A549 (cell line): ENCODE measurements at regions not wholly inside any gene's neighbourhood (a gene's known extent, or its start where the extent isn't known, plus 50 kb on each side); places are given as distances from the start of the nearest gene placed in this dataset.

ENCODE experiments used
- ATAC-seq, 2 experiments: fragments of 200-7000 bp in 1 of 2; fragments of >200 bp in 1 of 2; cut with Nextera tagmentation in 1 of 2; cut with Tn5 transposase in 1 of 2; 3 replicates each; pipeline versions ENCODE4 v1.8.0 to v1.9.1; 2018 to 2020; ENCODE audit warnings: mild to moderate bottlenecking in 1 of 2, moderate library complexity in 1 of 2
- CTCF ChIA-PET: fragments of 300-600 bp; sonication (Branson Sonifier 250); formaldehyde crosslinking; extraction: SDS; loops from one replicate; lab custom pipeline; 2021; ENCODE audit warnings: antibody characterized with exemption, inconsistent platforms; lab: Yijun Ruan, JAX
- POLR2A ChIA-PET: fragments of 350-600 bp; formaldehyde crosslinking; extraction: SDS; loops from one replicate; lab custom pipeline; 2021; ENCODE audit warnings: antibody characterized with exemption, inconsistent platforms; lab: Yijun Ruan, JAX
- DNase-seq, 2 experiments: peaks; one replicate each; pipeline versions ENCODE4 v3.0.0 to v3.0.0-alpha.2; 2011 to 2016; ENCODE audit warnings: low read depth in 1 of 2, low spot score in 1 of 2
- FAIRE-seq: peaks from 2 replicates; lab custom pipeline; 2011; peaks lifted over from hg19 to GRCh38; lab: Jason Lieb, UNC
- H3K27ac ChIP-seq, 2 experiments: fragments of >200 bp; sonication (Bioruptor Twin); formaldehyde crosslinking; 3 replicates each; pipeline ENCODE4 v1.5.1; 2016 to 2017
- H3K4me1 ChIP-seq: fragments of >200 bp; sonication (Bioruptor Twin); formaldehyde crosslinking; 3 replicates; pipeline ENCODE4 v1.6.1; 2016
- H3K4me2 ChIP-seq: fragments of >200 bp; sonication (Bioruptor Twin); formaldehyde crosslinking; 3 replicates; pipeline ENCODE4 v1.6.1; 2016
- H3K4me3 ChIP-seq: fragments of >200 bp; sonication (Bioruptor Twin); formaldehyde crosslinking; 3 replicates; pipeline ENCODE4 v1.5.1; 2016
- H3K9me3 ChIP-seq: fragments of >200 bp; sonication (Bioruptor Twin); formaldehyde crosslinking; 3 replicates; pipeline ENCODE4 v1.6.1; 2016
- CBX2 ChIP-seq: fragments of 200-600 bp; sonication (generic); IDR thresholded peaks from 2 replicates; pipeline ENCODE4 v1.6.1; 2016; ENCODE audit warnings: low read depth, mild to moderate bottlenecking, borderline replicate concordance
- CHD2 ChIP-seq: fragments of 150-350 bp; IDR thresholded peaks from 2 replicates; pipeline ENCODE4 v1.6.1; 2014; ENCODE audit warnings: low read length; ENCODE audit not compliant: partially characterized antibody
- CTCF ChIP-seq: fragments of >200 bp; sonication (Bioruptor Twin); formaldehyde crosslinking; IDR thresholded peaks from 3 replicates; pipeline ENCODE4 v1.5.1; 2016
- E2F6 ChIP-seq: IDR thresholded peaks from 2 replicates; pipeline ENCODE4 v1.6.1; 2012; ENCODE audit warnings: low read depth, borderline replicate concordance
- EHF ChIP-seq: fragments of 250-450 bp; sonication (Bioruptor Pico); IDR thresholded peaks from 2 replicates; pipeline ENCODE4 v1.5.0; 2020; ENCODE audit warnings: mild to moderate bottlenecking
- ELK1 ChIP-seq: fragments of 150-350 bp; IDR thresholded peaks from 2 replicates; pipeline ENCODE4 v1.6.1; 2014; ENCODE audit warnings: low read depth, mild to moderate bottlenecking, low read length
- FOSB ChIP-seq: fragments of 250-450 bp; sonication (Bioruptor Pico); IDR thresholded peaks from 2 replicates; pipeline ENCODE4 v1.5.0; 2020; ENCODE audit warnings: mild to moderate bottlenecking, moderate library complexity
- HOXA7 ChIP-seq: fragments of 250-450 bp; sonication (Bioruptor Pico); IDR thresholded peaks from 2 replicates; pipeline ENCODE4 v1.5.0; 2020; ENCODE audit warnings: mild to moderate bottlenecking, moderate library complexity
- JUN ChIP-seq, 2 experiments: fragments of >200 bp; sonication (Bioruptor Twin); formaldehyde crosslinking; IDR thresholded peaks; 2 replicates in 1 of 2; 3 replicates in 1 of 2; pipeline ENCODE4 v1.6.1; 2016 to 2017
- JUNB ChIP-seq: fragments of >200 bp; sonication (Bioruptor Twin); formaldehyde crosslinking; IDR thresholded peaks from 2 replicates; pipeline ENCODE4 v1.6.1; 2016
- KDM1A ChIP-seq: fragments of 200-600 bp; sonication (generic); IDR thresholded peaks from 2 replicates; pipeline ENCODE4 v1.6.1; 2016; ENCODE audit warnings: low read depth, mild to moderate bottlenecking
- MAFK ChIP-seq: fragments of 450-650 bp; IDR thresholded peaks from 2 replicates; pipeline ENCODE4 v1.6.1; 2014; ENCODE audit not compliant: partially characterized antibody
- MYC ChIP-seq: IDR thresholded peaks from 2 replicates; pipeline ENCODE4 v1.6.1; 2012; ENCODE audit warnings: mild to moderate bottlenecking, inconsistent platforms, low read length, improper control_type of control experiment, borderline replicate concordance
- NFE2L2 ChIP-seq: fragments of 150-350 bp; conservative IDR thresholded peaks from 2 replicates; pipeline ENCODE4 v1.6.1; 2014; ENCODE audit warnings: low read length
- NPAS2 ChIP-seq: fragments of 250-450 bp; sonication (Bioruptor Pico); IDR thresholded peaks from 2 replicates; pipeline ENCODE4 v1.8.0; 2022; ENCODE audit warnings: mild to moderate bottlenecking, moderate library complexity, borderline replicate concordance
- PHF8 ChIP-seq: fragments of 200-600 bp; sonication (generic); IDR thresholded peaks from 2 replicates; pipeline ENCODE4 v1.6.1; 2016; ENCODE audit warnings: low read depth, mild to moderate bottlenecking, antibody characterized with exemption, moderate library complexity, borderline replicate concordance
- POLR2AphosphoS2 ChIP-seq: conservative IDR thresholded peaks from 2 replicates; pipeline ENCODE4 v1.6.1; 2012; ENCODE audit warnings: low read length, improper control_type of control experiment, inconsistent platforms
- RAD21 ChIP-seq, 2 experiments: fragments of >200 bp in 1 of 2; sonication (Bioruptor Twin) in 1 of 2; formaldehyde crosslinking in 1 of 2; IDR thresholded peaks in 1 of 2; conservative IDR thresholded peaks in 1 of 2; 2 replicates in 1 of 2; 3 replicates in 1 of 2; pipeline ENCODE4 v1.6.1; 2012 to 2018; ENCODE audit warnings: inconsistent platforms in 1 of 2
- RARB ChIP-seq: fragments of 250-450 bp; sonication (Bioruptor Pico); IDR thresholded peaks from 2 replicates; pipeline ENCODE4 v1.8.0; 2021; ENCODE audit warnings: mild to moderate bottlenecking, moderate library complexity
- REST ChIP-seq: fragments of 200-600 bp; sonication (generic); IDR thresholded peaks from 2 replicates; pipeline ENCODE4 v1.6.1; 2016; ENCODE audit warnings: antibody characterized with exemption, mild to moderate bottlenecking, moderate library complexity
- RFX5 ChIP-seq: fragments of 450-650 bp; IDR thresholded peaks from 2 replicates; pipeline ENCODE4 v1.7.1; 2014; ENCODE audit warnings: antibody characterized with exemption, mild to moderate bottlenecking, moderate library complexity
- SMC3 ChIP-seq: fragments of >200 bp; sonication (Bioruptor Twin); formaldehyde crosslinking; IDR thresholded peaks from 3 replicates; pipeline ENCODE4 v1.6.1; 2018; ENCODE audit warnings: inconsistent platforms
- TFCP2L1 ChIP-seq: fragments of 250-450 bp; sonication (Bioruptor Pico); IDR thresholded peaks from 2 replicates; pipeline ENCODE4 v1.5.0; 2021; ENCODE audit warnings: mild to moderate bottlenecking
- USF2 ChIP-seq: fragments of 450-650 bp; IDR thresholded peaks from 2 replicates; pipeline ENCODE4 v1.6.1; 2014; ENCODE audit warnings: antibody characterized with exemption
- ZC3H11A ChIP-seq: fragments of 450-650 bp; IDR thresholded peaks from 2 replicates; pipeline ENCODE4 v1.6.1; 2014; ENCODE audit warnings: antibody characterized with exemption, mild to moderate bottlenecking
- ZFP36 ChIP-seq: fragments of 450-650 bp; IDR thresholded peaks from 2 replicates; pipeline ENCODE4 v1.6.1; 2014; ENCODE audit warnings: borderline replicate concordance; ENCODE audit not compliant: partially characterized antibody
- ZSCAN20 ChIP-seq: fragments of 250-450 bp; sonication (Bioruptor Pico); IDR thresholded peaks from 2 replicates; pipeline ENCODE4 v1.8.0; 2022; ENCODE audit warnings: mild to moderate bottlenecking, moderate library complexity
- WGBS: methylation state at CpG from one replicate; pipeline ENCODE4 v1.1.6; 2017; ENCODE audit errors: missing lambda C conversion rate; 5-methylcytosine and 5-hydroxymethylcytosine counted together

GRCh38 chr2:129456691-129457090 is 522.8 kb upstream of the RAB6C start:
- no peak overlapping the region for H3K27ac ChIP-seq
- no peak for ATAC-seq
- ChIA-PET POLR2A (no interaction called here), CTCF (no interaction called here)
- H3K4me3 ChIP-seq, result no peak overlapping the region
- no peak for DNase-seq
- H3K4me2 ChIP-seq, result no peak overlapping the region
- 0% methylated on average over 3 of the region's 3 CpGs for WGBS
- H3K9me3 ChIP-seq, result no peaks in the 10 kb centered on the region
- FAIRE-seq, result no peak
- H3K4me1 ChIP-seq, result no peaks in the 10 kb centered on the region
- TF ChIP-seq ELK1 (no peak), RAD21 (conservative IDR thresholded peaks at IDR 0.05 in 1 of 2, IDR thresholded peaks at IDR 0.05 in 1 of 2) (no peak), ZFP36 (no peak), JUNB (no peak), REST (no peak), EHF (no peak)

GRCh38 chr2:129457277-129457818 is 522.1 kb upstream of the RAB6C start:
- Histone ChIP-seq H3K27ac (no peak overlapping the region), H3K9me3 (no peaks in the 10 kb centered on the region), H3K4me2 (no peak overlapping the region), H3K4me3 (no peak overlapping the region), H3K4me1 (no peaks in the 10 kb centered on the region)
- ChIA-PET CTCF (no interaction called here), POLR2A (no interaction called here)
- no peak for FAIRE-seq
- no peak for ATAC-seq
- 4% methylated on average over 4 of the region's 5 CpGs for WGBS
- no peak for DNase-seq
- TF ChIP-seq E2F6 (no peak), ZC3H11A (no peak), FOSB (no peak), USF2 (no peak), MAFK (no peak), CTCF (no peak)

GRCh38 chr2:129458006-129458405 is 521.5 kb upstream of the RAB6C start:
- DNase-seq, result no peak
- H3K9me3 ChIP-seq, result no peaks in the 10 kb centered on the region
- H3K4me2 ChIP-seq, result no peak overlapping the region
- H3K4me1 ChIP-seq, result no peaks in the 10 kb centered on the region
- ChIA-PET POLR2A (no interaction called here), CTCF (no interaction called here)
- no peak overlapping the region for H3K27ac ChIP-seq
- H3K4me3 ChIP-seq, result no peak overlapping the region
- TF ChIP-seq ZSCAN20, result no peak
- TF ChIP-seq KDM1A, result no peak
- no peak for TF ChIP-seq JUNB
- no peak for TF ChIP-seq MYC
- TF ChIP-seq ZFP36, result no peak
- no peak for TF ChIP-seq SMC3
- no peak for TF ChIP-seq CHD2
- TF ChIP-seq TFCP2L1 (CRISPR knock-in tag), result no peak
- no peak for TF ChIP-seq JUN (IDR thresholded peaks at IDR 0.05)
- no peak for TF ChIP-seq HOXA7 (CRISPR knock-in tag)
- no peak for TF ChIP-seq RARB (CRISPR knock-in tag)
- TF ChIP-seq FOSB, result no peak
- no peak for TF ChIP-seq NFE2L2
- TF ChIP-seq CBX2, result no peak
- no peak for TF ChIP-seq RFX5
- no peak for TF ChIP-seq NPAS2 (CRISPR knock-in tag)
- no peak for TF ChIP-seq POLR2AphosphoS2
- TF ChIP-seq PHF8, result no peak
- FAIRE-seq, result no peak
- ATAC-seq, result no peak
- 17% methylated on average over 1 of the region's 7 CpGs for WGBS
